ENCODE measurements at regions not wholly inside any gene's neighbourhood (a gene's known extent, or its start where the extent isn't known, plus 50 kb on each side); places are given as distances from the start of the nearest gene placed in this dataset.
A peak's percentile ranks its signal among the peaks of the same experiment; 100 is the strongest.

DNA sequence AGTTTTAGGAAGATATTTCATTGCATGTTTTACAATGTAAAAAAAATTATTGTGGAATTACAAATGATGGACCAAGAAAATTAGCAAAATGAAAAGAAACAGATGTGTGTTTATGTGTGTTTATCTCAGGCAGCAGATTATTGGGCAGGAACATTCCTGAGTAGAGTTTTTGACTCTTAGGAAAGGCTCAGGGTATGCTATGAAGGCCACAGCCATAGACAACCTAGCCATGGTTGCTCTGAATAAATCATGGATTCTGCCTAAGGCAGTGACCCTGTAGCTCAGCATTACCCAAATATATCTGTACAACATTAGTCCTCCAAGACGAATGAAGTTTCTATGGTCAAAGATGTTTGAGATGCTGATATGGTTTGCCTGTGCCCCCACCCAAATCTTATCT lies 298.3 kb downstream of the PTEN start:
- DNase-seq (ENCODE audit: low read depth): no peak
- TF ChIP-seq, protein P1, sequence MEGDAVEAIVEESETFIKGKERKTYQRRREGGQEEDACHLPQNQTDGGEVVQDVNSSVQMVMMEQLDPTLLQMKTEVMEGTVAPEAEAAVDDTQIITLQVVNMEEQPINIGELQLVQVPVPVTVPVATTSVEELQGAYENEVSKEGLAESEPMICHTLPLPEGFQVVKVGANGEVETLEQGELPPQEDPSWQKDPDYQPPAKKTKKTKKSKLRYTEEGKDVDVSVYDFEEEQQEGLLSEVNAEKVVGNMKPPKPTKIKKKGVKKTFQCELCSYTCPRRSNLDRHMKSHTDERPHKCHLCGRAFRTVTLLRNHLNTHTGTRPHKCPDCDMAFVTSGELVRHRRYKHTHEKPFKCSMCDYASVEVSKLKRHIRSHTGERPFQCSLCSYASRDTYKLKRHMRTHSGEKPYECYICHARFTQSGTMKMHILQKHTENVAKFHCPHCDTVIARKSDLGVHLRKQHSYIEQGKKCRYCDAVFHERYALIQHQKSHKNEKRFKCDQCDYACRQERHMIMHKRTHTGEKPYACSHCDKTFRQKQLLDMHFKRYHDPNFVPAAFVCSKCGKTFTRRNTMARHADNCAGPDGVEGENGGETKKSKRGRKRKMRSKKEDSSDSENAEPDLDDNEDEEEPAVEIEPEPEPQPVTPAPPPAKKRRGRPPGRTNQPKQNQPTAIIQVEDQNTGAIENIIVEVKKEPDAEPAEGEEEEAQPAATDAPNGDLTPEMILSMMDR (conservative IDR thresholded peaks at IDR 0.05; ENCODE audit: control insufficient read depth, insufficient read depth, low read depth, low read length): no peak
- no peak overlapping the region for H3K4me3 ChIP-seq (ENCODE audit: control insufficient read depth, low read depth, low read length)

DNA sequence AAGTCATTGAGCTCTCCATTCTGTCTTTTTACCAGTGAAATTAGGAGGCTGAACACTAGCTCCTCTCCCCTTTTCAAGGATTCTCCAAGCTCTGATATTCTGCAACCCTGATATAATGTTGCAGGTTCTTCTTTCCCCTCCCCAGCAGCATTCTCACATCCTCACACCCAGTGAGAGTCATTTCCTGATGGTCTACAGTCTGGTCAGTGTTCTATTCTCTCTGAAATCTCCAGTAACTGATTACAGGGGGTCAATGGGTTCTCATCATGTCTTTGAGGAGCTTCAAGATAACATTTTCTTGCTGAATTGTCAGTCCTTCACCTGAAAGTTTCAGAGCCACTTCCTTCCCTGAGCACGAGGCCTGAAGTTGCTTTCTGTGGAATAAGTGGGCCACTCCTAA lies 299.4 kb downstream of the PTEN start:
- DNase-seq (ENCODE audit: low read depth): no peak
- no peak overlapping the region for H3K4me3 ChIP-seq (ENCODE audit: control insufficient read depth, low read depth, low read length)
- TF ChIP-seq, protein P1 (conservative IDR thresholded peaks at IDR 0.05; ENCODE audit: control insufficient read depth, insufficient read depth, low read depth, low read length): no peak

- DNase-seq (ENCODE audit: low read depth): no peak
- no peak overlapping the region for H3K4me3 ChIP-seq (ENCODE audit: control insufficient read depth, low read depth, low read length)
- TF ChIP-seq, protein P1 (conservative IDR thresholded peaks at IDR 0.05; ENCODE audit: control insufficient read depth, insufficient read depth, low read depth, low read length): no peak
Measured at GRCh38 chr10:88163572-88163971, 300.1 kb downstream of the PTEN start.

DNA sequence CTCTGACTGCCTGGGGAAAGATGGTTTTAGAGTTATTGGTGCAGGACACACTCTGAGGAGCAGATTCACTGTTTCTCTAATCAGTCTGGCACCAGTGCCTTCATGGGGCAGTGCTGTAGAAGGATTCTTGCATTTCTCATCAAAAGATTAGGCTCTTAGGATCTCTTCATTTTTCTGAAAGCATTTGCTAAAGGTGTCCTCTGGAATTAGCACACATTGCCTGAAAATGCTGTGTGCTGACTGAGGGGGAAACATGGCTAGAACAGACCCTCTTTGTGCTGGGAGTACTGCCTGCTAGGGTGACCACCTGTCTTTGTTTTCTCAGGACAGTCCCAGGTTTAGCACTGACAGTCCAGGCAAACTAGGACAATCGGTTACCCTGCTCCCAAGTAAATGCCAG lies 301.0 kb downstream of the PTEN start:
- no peak for DNase-seq (ENCODE audit: low read depth)
- TF ChIP-seq, protein P1 (conservative IDR thresholded peaks at IDR 0.05; ENCODE audit: control insufficient read depth, insufficient read depth, low read depth, low read length): no peak

GRCh38 chr10:88165849-88166271 lies 302.4 kb downstream of the PTEN start:
- TF ChIP-seq, protein P1 (conservative IDR thresholded peaks at IDR 0.05; ENCODE audit: control insufficient read depth, insufficient read depth, low read depth, low read length): no peak
- no peak overlapping the region for H3K4me3 ChIP-seq (ENCODE audit: control insufficient read depth, low read depth, low read length)
- DNase-seq (ENCODE audit: low read depth): peak; percentile 48

More for the DNA sequence above, 301.0 kb downstream of the PTEN start:
- no peak overlapping the region for H3K4me3 ChIP-seq (ENCODE audit: control insufficient read depth, low read depth, low read length)

DNA sequence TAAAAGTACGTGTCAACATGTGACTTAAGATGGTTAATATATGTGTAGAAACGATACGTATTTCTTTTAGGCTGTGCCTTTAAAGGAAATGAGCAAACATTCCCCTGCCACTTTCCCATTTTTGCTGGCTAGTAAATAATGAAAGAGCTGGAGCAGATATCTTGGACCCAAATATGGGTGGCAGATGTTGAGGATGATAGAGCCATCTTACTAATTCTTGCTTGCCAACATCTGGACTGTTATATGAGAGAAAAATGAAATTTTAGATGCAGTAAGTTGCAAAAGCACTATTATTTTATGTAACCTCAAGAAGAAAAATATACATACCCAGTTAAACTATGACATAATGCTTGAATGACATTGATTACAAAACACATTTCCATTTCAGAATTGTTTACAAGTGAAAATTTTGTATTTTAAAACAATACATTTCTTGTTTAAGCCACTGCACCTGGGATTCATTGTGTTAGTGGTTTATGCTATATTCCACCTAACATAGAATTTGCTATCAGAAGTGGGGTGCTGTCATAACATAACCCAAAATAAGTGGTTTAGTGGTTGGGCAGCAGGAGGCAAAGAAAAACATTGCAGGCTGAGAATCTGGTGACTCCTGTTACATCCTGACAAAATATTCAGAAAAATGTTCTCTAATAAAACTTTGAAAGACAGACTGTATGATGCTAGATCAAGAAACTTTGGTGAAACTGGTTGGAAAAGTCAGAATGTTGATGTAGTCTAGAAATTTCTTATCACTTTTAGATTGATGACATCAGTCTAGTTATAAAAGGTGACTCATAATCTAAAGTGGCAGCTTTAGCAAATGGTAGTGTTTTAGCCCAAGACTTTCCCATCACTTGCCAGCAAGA lies 305.0 kb downstream of the PTEN start:
- TF ChIP-seq, protein P1 (conservative IDR thresholded peaks at IDR 0.05; ENCODE audit: control insufficient read depth, insufficient read depth, low read depth, low read length): no peak
- H3K4me3 ChIP-seq (ENCODE audit: control insufficient read depth, low read depth, low read length): no peak overlapping the region
- DNase-seq (ENCODE audit: low read depth): no peak
